Erythroblast (primary cell): ENCODE measurements at regions not wholly inside any gene's neighbourhood (a gene's known extent, or its start where the extent isn't known, plus 50 kb on each side); places are given as distances from the start of the nearest gene placed in this dataset.
"Not testable (repeated sequence)": the region's sequence is repeated elsewhere in the genome, so short reads cannot be mapped to it uniquely, and the experiment has no call there.

Source experiments
- GATA1 ChIP-seq: IDR thresholded peaks from 2 replicates; pipeline ENCODE4 v1.6.1; 2011; ENCODE audit warnings: low read depth, mild to moderate bottlenecking, control low read depth, low read length, moderate library complexity
- POLR2A ChIP-seq: IDR thresholded peaks from 2 replicates; pipeline ENCODE4 v1.6.1; 2011; ENCODE audit warnings: mild to moderate bottlenecking, low read length

DNA sequence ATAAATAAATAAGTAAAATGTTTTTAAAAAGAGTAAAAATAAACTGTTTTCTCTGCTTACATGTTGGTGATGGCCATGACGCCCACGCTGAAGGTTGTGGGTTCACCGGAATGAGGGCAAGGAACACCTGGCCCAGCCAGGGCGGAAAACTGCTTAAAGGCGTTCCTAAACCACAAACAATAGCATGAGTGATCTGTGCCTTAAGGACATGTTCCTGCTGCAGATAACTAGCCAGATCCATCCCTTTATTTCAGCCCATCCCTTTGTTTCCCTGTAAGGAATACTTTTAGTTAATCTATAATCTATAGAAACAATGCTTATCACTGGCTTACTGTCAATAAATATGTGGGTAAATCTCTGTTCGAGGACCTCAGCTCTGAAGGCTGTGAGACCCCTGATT, 63.3 kb upstream of the CEP78 start:
- TF ChIP-seq POLR2A, GATA1: not testable (repeated sequence)
